Naive thymus-derived CD8-positive, alpha-beta T cell (primary cell): ENCODE measurements at regions not wholly inside any gene's neighbourhood (a gene's known extent, or its start where the extent isn't known, plus 50 kb on each side); places are given as distances from the start of the nearest gene placed in this dataset.

Source experiments
- ATAC-seq, 2 donors: fragments of 150-1000 bp; cut with Tn5 transposase in 1 of 2; sonication (Bioruptor Pico), chemical (Tn5 transposase) in 1 of 2; 1 replicate in 1 of 2; 2 replicates in 1 of 2; pipeline ENCODE4 v1.10.0; 2021; ENCODE audit warnings: mild to moderate bottlenecking in 2 of 2, moderate library complexity in 2 of 2
- POLR2A ChIA-PET: fragments of 350-600 bp; sonication (Branson Sonifier 250); formaldehyde crosslinking; loops from one replicate; lab custom pipeline; 2021; ENCODE audit warnings: antibody characterized with exemption; lab: Charles Lee
- DNase-seq, 10 donors: peaks; one replicate each; pipeline versions ENCODE4 v3.0.0 to v3.0.0-alpha.2; 2020 to 2022
- H3K27ac Mint-ChIP-seq, 10 donors: one replicate each; pipeline ENCODE4 v1.8.0; 2020 to 2022; ENCODE audit warnings: mild to moderate bottlenecking in 10 of 10, mixed read lengths in 10 of 10, moderate library complexity in 4 of 10, inconsistent platforms in 1 of 10
- H3K27me3 Mint-ChIP-seq, 5 donors: one replicate each; pipeline ENCODE4 v1.8.0; 2021 to 2022; ENCODE audit warnings: mixed read lengths in 5 of 5
- H3K36me3 Mint-ChIP-seq, 3 donors: one replicate each; pipeline ENCODE4 v1.8.0; 2020 to 2022; ENCODE audit warnings: mixed read lengths in 3 of 3, mild to moderate bottlenecking in 2 of 3, inconsistent platforms in 1 of 3
- H3K4me1 Mint-ChIP-seq, 4 donors: one replicate each; pipeline ENCODE4 v1.8.0; 2021 to 2022; ENCODE audit warnings: mixed read lengths in 4 of 4
- H3K4me3 Mint-ChIP-seq, 10 donors: one replicate each; pipeline ENCODE4 v1.8.0; 2020 to 2022; ENCODE audit warnings: mild to moderate bottlenecking in 10 of 10, mixed read lengths in 10 of 10, moderate library complexity in 6 of 10, inconsistent platforms in 1 of 10
- H3K9me3 Mint-ChIP-seq, 9 donors: one replicate each; pipeline ENCODE4 v1.8.0; 2020 to 2022; ENCODE audit warnings: mixed read lengths in 9 of 9, mild to moderate bottlenecking in 3 of 9, inconsistent platforms in 1 of 9, moderate library complexity in 1 of 9

GRCh38 chr21:39098696-39099200 is 84.5 kb downstream of the PSMG1 start:
- ATAC-seq = no peak
- H3K9me3 Mint-ChIP-seq = no peaks in the 10 kb centered on the region

GRCh38 chr21:39097981-39098380 is 85.3 kb downstream of the PSMG1 start:
- Mint-ChIP-seq H3K27ac (no peak overlapping the region), H3K4me3 (no peak overlapping the region), H3K9me3 (no peaks in the 10 kb centered on the region), H3K27me3 (peaks cover 0 to 2% (median under 1%) of the 10 kb centered on the region in 5 donors), H3K36me3 (no peaks in the 10 kb centered on the region), H3K4me1 (peaks cover 0 to 22% (median 0%) of the 10 kb centered on the region in 4 donors)
- no peak for ATAC-seq
- POLR2A ChIA-PET = no interaction called here
- no peak for DNase-seq

More at GRCh38 chr21:39098696-39099200, 84.5 kb downstream of the PSMG1 start:
- Mint-ChIP-seq H3K4me3 (no peak overlapping the region), H3K4me1 (peaks cover 0 to 16% (median 0%) of the 10 kb centered on the region in 4 donors), H3K27me3 (peaks cover 0 to 10% (median 3%) of the 10 kb centered on the region in 5 donors), H3K36me3 (no peaks in the 10 kb centered on the region), H3K27ac (no peak overlapping the region)
- DNase-seq = no peak
- POLR2A ChIA-PET = no interaction called here

GRCh38 chr21:39097335-39097861 is 85.9 kb downstream of the PSMG1 start:
- Mint-ChIP-seq H3K9me3 (no peaks in the 10 kb centered on the region), H3K27me3 (no peaks in the 10 kb centered on the region), H3K27ac (no peak overlapping the region), H3K4me1 (peaks cover 0 to 22% (median 0%) of the 10 kb centered on the region in 4 donors), H3K4me3 (peak overlapping the region in 1 of 10 donors; percentile 43), H3K36me3 (no peaks in the 10 kb centered on the region)
- POLR2A ChIA-PET = no interaction called here
- no peak for DNase-seq
- ATAC-seq = no peak

DNA sequence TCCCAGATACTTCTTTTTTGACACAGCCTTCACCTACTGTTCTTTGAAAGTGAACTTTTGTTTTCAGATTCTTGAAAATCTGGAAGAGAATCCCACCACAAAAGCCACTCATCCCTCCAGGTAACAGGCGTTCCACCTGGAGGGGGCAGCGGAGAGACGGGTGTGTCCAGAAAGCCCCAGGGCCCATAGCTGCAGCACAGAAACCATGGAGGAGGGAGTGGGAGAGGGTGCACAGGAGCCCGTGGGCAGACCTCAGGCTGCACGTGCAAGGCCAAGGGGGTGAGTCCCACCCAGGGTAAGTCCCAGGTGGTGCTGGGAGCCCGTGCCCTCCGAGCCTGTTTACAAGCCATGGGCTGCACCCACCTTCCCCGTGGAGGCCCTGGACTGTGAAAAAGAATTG is 86.5 kb downstream of the PSMG1 start:
- H3K27me3 Mint-ChIP-seq = no peaks in the 10 kb centered on the region
- peaks cover 0 to 22% (median 0%) of the 10 kb centered on the region in 4 donors for H3K4me1 Mint-ChIP-seq
- DNase-seq (no peak), ATAC-seq (no peak)
- no peak overlapping the region for H3K27ac Mint-ChIP-seq
- H3K4me3 Mint-ChIP-seq = no peak overlapping the region
- H3K9me3 Mint-ChIP-seq = no peaks in the 10 kb centered on the region
- H3K36me3 Mint-ChIP-seq = no peaks in the 10 kb centered on the region
- POLR2A ChIA-PET = no interaction called here

- no peak overlapping the region for H3K4me3 Mint-ChIP-seq
- H3K36me3 Mint-ChIP-seq = no peaks in the 10 kb centered on the region
- POLR2A ChIA-PET = no interaction called here
- H3K4me1 Mint-ChIP-seq = peaks cover 0 to 22% (median 1%) of the 10 kb centered on the region in 4 donors
- ATAC-seq = no peak
- H3K9me3 Mint-ChIP-seq = no peaks in the 10 kb centered on the region
- no peak overlapping the region for H3K27ac Mint-ChIP-seq
- no peak for DNase-seq
- H3K27me3 Mint-ChIP-seq = no peaks in the 10 kb centered on the region
These were observed 87.6 kb downstream of the PSMG1 start for GRCh38 chr21:39095681-39096080.

GRCh38 chr21:39094847-39095579 is 88.2 kb downstream of the PSMG1 start:
- no peak overlapping the region for H3K4me3 Mint-ChIP-seq
- no peak overlapping the region for H3K27ac Mint-ChIP-seq
- POLR2A ChIA-PET = no interaction called here
- DNase-seq = no peak
- H3K4me1 Mint-ChIP-seq = peaks cover 0 to 22% (median 1%) of the 10 kb centered on the region in 4 donors
- ATAC-seq = no peak
- H3K36me3 Mint-ChIP-seq = no peaks in the 10 kb centered on the region
- H3K27me3 Mint-ChIP-seq = no peaks in the 10 kb centered on the region
- H3K9me3 Mint-ChIP-seq = no peaks in the 10 kb centered on the region

GRCh38 chr21:39094087-39094780 is 89.0 kb downstream of the PSMG1 start:
- H3K27me3 Mint-ChIP-seq = no peaks in the 10 kb centered on the region
- DNase-seq (no peak), ATAC-seq (no peak)
- H3K27ac Mint-ChIP-seq = no peak overlapping the region
- H3K4me1 Mint-ChIP-seq = peaks cover 0 to 22% (median 1%) of the 10 kb centered on the region in 4 donors
- POLR2A ChIA-PET = no interaction called here
- no peaks in the 10 kb centered on the region for H3K9me3 Mint-ChIP-seq
- H3K36me3 Mint-ChIP-seq = no peaks in the 10 kb centered on the region
- H3K4me3 Mint-ChIP-seq = no peak overlapping the region

DNA sequence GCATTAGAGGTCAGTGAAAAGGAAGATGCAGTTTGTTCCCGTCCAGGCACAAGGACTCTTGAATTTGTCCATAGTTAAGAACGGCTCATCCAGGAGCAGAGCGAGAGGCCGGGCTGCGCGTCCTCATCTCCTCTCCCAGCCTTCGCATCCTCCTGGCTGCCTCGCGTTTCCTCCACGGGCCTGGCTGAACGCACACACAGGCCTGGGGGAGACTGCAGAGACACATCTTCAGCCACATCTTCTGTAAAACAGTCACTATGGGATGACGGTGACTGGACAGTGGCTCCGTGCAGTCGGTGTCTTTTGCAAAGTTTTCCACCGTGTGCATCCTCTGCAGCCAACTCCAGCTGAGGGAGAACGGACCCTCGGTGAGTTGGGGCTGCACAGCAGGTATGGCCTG is 89.7 kb downstream of the PSMG1 start:
- POLR2A ChIA-PET = no interaction called here
- Mint-ChIP-seq H3K27me3 (no peaks in the 10 kb centered on the region), H3K4me1 (peaks cover 0 to 22% (median 1%) of the 10 kb centered on the region in 4 donors), H3K4me3 (no peak overlapping the region), H3K27ac (no peak overlapping the region), H3K9me3 (no peaks in the 10 kb centered on the region), H3K36me3 (no peaks in the 10 kb centered on the region)
- no peak for ATAC-seq
- DNase-seq = no peak

DNA sequence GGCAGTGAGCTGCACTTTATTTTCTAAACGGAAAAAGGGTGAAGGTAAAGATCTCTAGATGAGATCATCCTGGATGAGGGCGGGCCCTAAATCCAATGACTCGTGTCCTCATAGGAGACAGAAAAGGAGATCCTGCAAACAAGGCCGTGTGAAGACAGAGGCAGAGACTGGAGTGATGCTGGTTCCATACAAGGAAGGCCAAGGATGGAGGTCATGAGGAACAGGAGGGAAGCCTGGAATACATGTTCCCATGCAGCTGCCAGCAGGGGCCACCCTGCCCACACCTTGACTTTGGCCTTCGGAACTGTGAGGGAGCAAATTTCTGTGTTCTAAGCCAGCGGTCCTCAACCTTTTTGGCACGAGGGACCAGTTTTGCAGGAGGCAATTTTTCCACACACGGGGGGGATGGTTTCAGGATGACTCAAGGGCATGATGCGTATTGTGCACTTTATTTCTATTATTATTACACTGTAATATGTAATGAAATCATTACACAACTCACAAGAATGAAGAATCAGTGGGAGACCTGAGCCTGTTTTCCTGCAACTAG is 94.3 kb downstream of the PSMG1 start:
- no peak overlapping the region for H3K4me3 Mint-ChIP-seq
- DNase-seq (no peak), ATAC-seq (no peak)
- peaks cover 0 to 5% (median 0%) of the 10 kb centered on the region in 5 donors for H3K27me3 Mint-ChIP-seq
- POLR2A ChIA-PET = no interaction called here
- H3K9me3 Mint-ChIP-seq = no peaks in the 10 kb centered on the region
- no peaks in the 10 kb centered on the region for H3K36me3 Mint-ChIP-seq
- H3K27ac Mint-ChIP-seq = no peak overlapping the region
- H3K4me1 Mint-ChIP-seq = peaks cover 0 to 7% (median 1%) of the 10 kb centered on the region in 4 donors

GRCh38 chr21:39088031-39088370 is 95.2 kb downstream of the PSMG1 start:
- ATAC-seq (no peak), DNase-seq (no peak)
- Mint-ChIP-seq H3K4me3 (no peak overlapping the region), H3K27me3 (peaks cover 0 to 5% (median 0%) of the 10 kb centered on the region in 5 donors), H3K4me1 (peaks cover 0 to 3% (median under 1%) of the 10 kb centered on the region in 4 donors), H3K36me3 (no peaks in the 10 kb centered on the region), H3K27ac (no peak overlapping the region), H3K9me3 (no peaks in the 10 kb centered on the region)
- POLR2A ChIA-PET = no interaction called here

GRCh38 chr21:39087238-39088030 is 95.8 kb downstream of the PSMG1 start:
- no peak overlapping the region for H3K4me3 Mint-ChIP-seq
- no peaks in the 10 kb centered on the region for H3K9me3 Mint-ChIP-seq
- peaks cover 0 to 5% (median 0%) of the 10 kb centered on the region in 5 donors for H3K27me3 Mint-ChIP-seq
- peaks cover 0 to 3% (median 0%) of the 10 kb centered on the region in 4 donors for H3K4me1 Mint-ChIP-seq
- ATAC-seq = no peak
- no peak overlapping the region for H3K27ac Mint-ChIP-seq
- POLR2A ChIA-PET = no interaction called here
- no peak for DNase-seq
- no peaks in the 10 kb centered on the region for H3K36me3 Mint-ChIP-seq

GRCh38 chr21:39086547-39086946 is 96.7 kb downstream of the PSMG1 start:
- POLR2A ChIA-PET = no interaction called here
- no peak for ATAC-seq

More at GRCh38 chr21:39086547-39086946, 96.7 kb downstream of the PSMG1 start:
- no peak overlapping the region for H3K4me3 Mint-ChIP-seq
- no peak for DNase-seq
- H3K36me3 Mint-ChIP-seq = no peaks in the 10 kb centered on the region
- no peaks in the 10 kb centered on the region for H3K9me3 Mint-ChIP-seq
- peaks cover 0 to 3% (median 0%) of the 10 kb centered on the region in 4 donors for H3K4me1 Mint-ChIP-seq
- H3K27ac Mint-ChIP-seq = no peak overlapping the region
- peaks cover 0 to 5% (median 2%) of the 10 kb centered on the region in 5 donors for H3K27me3 Mint-ChIP-seq
